NCI-H524 treated with DMSO at 0.1 percent for 48 hours (cell line): ENCODE measurements at regions not wholly inside any gene's neighbourhood (a gene's known extent, or its start where the extent isn't known, plus 50 kb on each side); places are given as distances from the start of the nearest gene placed in this dataset.

ENCODE experiments used
- DNase-seq: peaks from one replicate; lab custom pipeline; 2025; lab: John Stamatoyannopoulos, UW

GRCh38 chr22:27203276-27203660, 545.9 kb downstream of the MIAT start:
- no peak for DNase-seq

DNA sequence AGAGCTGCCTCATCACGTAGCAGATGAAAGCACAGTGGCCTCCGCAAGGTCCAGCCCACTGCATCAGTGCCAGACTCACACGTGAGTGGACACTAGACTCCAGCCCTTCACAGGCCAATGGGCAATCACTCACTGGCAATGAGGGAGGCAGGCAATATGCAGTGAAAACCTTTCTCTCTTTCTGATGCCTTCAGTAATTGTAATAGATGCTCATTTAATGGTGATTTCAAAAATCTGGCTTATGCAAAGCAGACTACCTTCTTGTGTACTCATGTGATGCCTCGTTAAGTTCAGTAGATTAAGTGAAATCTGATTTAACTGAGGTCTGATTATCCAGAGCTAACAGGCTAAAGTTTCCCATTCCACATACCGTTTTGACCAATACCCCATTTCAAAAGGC, 546.9 kb downstream of the MIAT start:
- DNase-seq = no peak

DNA sequence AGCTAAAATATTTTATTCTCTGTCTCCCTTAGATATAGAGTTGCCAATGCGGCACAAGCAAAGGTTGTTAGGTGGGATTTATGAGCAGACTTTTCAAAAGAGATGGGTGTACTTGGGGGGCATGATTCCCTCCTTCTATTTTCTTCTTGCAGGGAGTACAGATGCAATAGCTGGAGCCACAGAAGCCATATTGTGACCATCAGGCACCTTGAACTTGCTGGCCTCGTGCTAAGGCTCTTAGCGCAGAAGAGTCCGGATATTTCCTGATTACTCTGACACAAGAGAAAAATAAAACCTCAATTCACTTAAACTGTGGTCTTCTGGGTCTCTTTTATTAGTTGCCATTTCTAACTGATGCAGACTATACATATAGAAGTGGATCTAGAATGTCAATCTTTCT, 547.4 kb downstream of the MIAT start:
- DNase-seq = no peak

- DNase-seq = no peak
Observed at GRCh38 chr22:27205492-27206373, 548.3 kb downstream of the MIAT start.

DNA sequence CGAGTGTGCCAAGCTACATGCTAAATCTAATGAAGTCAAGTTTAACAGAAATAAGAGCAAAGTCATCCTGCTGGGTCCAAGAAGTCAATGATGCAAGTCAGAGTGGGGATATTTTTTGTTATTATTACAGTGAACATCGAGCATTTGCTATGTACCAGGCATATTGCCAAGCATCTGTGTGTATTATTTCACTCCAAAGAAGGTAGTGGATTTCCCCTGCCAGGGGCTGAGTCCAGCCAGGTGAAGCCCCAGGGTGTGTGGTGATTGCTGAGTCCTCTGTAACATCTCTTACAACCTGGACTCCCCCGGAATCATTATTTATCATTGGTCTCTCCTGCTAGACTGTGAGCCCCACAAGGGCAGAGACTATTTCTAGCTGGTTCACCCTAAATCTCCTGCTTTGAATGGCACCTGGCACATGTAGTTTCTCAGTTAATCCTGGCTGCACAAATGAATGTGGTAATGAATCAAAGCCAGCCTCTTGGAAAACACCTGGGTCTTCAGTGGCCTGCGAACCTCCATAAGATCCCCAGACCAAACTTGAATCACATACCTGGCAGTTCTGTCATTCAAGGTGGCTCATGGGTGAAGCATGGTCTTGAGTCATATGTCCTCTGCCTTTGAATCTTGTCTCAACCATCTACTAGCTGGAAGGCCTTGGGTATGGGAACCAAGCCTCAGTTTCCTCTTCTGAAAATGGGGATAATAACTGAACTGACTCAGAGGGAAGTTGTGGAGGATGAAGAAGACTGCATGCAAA, 549.2 kb downstream of the MIAT start:
- no peak for DNase-seq

DNA sequence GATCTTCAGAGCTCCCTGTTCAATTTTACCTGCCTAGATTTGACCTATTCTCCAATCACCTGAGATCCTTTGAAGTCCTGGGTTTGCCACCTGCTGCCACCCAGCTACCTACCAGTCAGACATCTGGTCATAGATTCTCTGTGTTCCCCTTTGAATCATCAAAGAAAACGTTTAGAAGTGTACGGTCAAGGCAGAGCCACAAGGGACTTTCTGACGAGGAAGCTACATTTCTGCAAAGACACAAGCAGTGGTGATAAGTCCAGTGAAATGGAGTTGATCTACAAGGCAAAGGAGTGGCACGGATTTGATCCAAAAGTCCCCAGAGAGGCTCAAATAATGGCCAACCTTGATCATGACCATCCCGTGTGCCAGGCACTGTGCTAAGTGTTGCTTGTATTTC, 549.9 kb downstream of the MIAT start:
- no peak for DNase-seq

DNA sequence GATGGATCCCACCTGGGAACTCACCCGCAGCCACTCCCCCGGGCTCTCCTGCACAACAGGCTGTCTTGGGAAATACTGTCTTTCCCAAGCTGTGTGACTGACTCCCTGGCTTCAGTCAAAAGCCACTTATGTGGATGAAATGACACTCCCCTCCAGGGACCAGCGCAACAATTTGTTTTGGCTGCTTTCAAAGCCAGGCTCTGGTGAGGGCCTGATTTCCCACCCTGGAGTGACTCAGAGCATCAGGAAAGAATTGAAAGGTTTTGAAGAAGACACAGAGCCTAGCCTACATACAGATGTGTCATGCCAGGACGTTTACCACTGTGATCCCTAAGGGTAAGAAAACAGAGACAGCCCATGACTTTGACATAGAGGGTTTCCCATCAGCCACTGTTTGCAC, 550.5 kb downstream of the MIAT start:
- DNase-seq = no peak

GRCh38 chr22:27210111-27210730, 552.8 kb downstream of the MIAT start:
- no peak for DNase-seq

GRCh38 chr22:27212102-27212501, 554.7 kb downstream of the MIAT start:
- DNase-seq = no peak

DNA sequence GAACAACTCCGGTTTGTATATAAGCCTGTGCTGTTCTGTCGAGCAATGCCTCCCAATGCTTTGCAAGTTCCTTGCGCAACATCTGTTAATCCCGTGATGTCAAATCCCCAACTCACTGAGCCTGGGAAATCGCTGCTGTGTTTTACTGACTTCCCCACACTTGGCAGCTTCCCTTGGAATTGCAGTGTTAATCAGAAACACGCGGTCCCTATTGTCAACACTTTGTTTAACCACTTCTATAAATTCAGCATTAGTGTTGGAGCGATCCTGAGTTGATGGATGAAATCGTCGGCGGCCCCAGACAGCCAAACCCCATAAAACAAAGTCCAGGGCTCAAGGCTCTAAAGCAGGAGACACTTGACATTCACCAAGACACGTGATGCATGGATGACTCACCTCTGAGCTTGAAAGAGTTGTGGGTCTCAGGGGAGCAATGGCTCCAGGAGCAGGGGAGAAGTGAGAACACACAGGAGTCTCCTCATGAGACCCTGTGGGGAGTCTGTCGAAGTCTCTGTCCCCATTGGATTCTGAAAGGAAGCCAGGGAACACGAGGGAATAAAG, 555.3 kb downstream of the MIAT start:
- DNase-seq = peak; percentile 17

DNA sequence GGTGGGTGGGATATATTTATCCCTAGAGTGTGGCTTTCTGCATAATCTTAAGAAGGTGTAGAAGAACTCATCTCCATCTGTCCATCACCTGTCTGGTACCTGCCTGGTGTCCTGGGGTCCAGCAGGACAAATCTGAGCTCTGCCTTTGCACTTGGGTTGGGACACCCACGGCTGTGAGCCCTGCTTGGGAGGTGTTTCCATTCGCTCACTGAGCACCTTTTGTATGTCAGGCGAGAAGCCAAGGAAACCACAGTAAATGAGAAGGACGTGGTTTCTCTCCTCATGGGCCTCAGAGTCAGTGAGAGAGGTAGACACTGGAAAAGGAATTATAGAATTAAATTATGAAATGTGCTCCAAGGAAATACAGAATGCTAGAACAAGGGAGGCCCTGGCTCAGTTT, 555.9 kb downstream of the MIAT start:
- DNase-seq = no peak

- no peak for DNase-seq
Observed at GRCh38 chr22:27213766-27214581, 556.6 kb downstream of the MIAT start.

- DNase-seq = no peak
Observed at GRCh38 chr22:27214691-27215090, 557.3 kb downstream of the MIAT start.

DNA sequence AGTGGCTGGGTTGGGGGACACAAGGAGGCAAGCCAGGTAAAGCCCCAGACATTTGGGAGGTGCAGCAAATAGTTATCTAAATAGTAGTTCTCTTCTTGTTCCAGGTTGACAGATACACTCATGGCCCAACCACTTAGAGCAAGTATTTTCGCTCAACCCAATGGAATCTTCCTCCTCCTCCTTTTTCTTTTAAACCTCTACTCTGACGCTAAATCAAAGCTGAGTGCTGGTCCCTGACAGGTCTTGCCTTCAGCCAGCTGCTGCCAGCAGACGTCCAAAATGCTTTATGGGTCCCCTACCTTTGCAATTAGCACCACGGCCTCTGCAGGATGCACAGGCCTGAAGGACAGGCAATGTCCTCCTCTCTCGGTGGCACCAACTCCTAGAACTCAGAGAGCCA, 558.5 kb downstream of the MIAT start:
- no peak for DNase-seq

- DNase-seq = no peak
Observed at GRCh38 chr22:27216444-27216843, 559.1 kb downstream of the MIAT start.

DNA sequence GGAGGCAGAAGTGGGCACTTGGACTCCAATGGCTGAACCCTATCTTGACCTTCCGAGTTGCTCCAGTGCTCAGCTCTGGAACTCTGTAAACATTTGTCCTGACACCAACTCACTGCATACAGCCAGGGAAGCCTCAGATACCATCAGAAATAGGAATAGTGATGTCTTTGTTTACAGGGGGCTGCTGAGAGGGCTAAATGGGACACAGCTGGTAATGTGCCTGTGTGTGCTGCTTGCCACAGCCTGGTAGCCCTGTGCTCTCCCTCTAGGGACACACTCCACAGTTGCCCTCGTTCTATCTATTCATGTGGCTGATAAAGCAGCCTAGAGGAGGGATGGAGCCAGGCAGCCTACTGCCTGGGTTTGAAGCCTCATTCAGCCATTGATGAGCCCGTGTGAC, 559.8 kb downstream of the MIAT start:
- DNase-seq = no peak

DNA sequence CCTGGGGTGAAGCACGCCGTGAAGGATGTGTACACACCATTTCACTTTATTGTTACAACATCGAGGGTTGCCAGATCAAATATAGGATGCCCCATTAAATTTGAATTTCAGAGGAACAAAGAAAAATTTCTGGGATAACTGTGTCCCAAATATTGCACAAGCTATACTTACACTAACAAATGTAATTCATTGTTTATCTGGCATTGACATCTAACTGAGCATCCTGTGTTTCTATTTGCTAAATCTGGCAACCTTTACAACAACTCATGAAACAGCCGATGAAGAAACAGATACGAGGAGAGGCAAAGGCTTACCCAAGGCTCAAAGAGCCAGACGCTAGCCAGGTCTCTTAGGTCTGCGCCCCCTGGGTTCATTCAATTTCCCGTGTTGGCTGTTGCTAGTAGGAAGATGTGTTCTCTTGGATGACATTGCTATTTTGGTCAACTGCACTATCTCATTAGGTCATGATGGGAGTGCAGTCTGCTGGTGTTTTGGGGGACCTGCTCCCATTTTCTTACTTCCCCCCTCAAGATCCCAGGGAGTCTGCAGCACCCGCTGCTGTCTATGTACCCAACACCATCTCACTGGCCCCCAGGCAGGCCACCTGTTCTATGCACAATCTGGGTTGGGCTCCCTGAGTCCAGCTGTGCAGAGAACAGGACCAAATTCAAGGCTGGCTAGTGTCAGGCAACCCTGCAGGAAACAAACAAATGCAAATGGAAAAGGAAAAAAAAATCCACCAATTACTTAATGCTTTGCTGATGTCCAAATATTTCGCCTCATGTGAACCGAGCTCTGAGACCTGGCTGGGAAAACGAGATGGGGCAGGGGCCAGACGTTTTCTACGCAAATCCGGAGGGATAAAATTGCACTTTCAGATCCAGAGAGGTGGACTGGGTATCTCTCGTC, 560.9 kb downstream of the MIAT start:
- no peak for DNase-seq

DNA sequence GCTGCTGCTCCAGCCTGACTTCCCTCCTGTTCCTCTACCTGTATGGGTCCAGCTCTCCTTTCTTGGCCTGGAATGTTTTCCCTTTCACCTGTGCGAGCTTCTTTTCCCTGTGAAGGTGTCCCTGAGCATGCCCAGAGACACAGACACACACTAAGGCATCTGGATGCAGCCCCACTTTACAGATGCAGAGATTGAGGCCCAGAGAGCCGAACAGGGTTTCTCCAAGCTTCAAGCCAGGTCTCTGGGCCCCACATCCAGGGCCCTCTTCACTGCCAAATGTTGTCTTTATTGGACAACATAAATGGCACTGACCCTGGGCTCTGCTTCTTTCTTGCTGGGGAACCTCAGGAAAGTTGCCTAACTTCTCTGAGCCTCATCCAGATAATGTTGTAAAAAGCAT, 561.6 kb downstream of the MIAT start:
- no peak for DNase-seq

GRCh38 chr22:27220339-27220738, 563.0 kb downstream of the MIAT start:
- no peak for DNase-seq

DNA sequence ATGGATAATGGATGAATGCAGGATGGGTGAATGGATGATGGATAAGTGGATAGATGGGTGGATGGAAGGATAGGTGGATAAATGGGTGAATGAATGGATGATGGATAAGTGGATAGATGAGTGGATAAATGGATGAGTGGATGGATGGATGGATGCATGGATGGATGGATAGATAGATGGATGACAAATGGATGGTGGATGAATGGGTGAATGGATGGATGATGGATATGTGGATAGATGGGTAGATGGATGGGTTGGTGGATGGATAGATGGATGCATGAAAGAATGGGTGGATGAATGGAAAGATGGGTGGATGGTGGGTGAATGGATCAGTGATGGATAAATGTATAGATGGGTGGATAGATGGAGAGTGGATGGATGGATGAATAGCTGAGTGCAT, 564.8 kb downstream of the MIAT start:
- no peak for DNase-seq
